ENCODE measurements at regions not wholly inside any gene's neighbourhood (a gene's known extent, or its start where the extent isn't known, plus 50 kb on each side); places are given as distances from the start of the nearest gene placed in this dataset.
A peak's percentile ranks its signal among the peaks of the same experiment; 100 is the strongest.

DNA sequence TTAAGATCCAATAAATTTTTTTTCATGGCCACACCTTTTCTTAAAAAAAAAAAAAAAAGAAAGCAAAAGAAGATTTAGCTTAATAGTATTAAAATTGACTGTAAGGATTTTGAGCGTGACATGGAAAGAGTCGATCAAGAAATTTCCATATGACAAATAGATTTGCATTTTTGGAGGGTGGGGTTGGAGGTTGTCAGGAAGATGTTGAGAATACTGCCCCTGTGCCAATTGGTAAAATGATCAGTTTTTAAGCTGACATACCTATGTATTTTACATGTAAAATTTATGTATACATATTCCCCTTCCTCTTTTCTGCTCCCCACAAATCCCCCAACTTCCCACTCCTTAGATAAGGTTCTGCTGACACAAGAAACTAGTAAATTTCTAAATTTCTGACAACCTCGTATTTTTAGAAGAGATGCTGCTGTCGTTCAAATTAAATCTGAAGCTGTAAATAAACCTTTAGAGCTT, 520.9 kb downstream of the CD83 start:
- DNase-seq (ENCODE audit: low spot score), result no peak
- Histone ChIP-seq H3K4me1 (ENCODE audit: insufficient read depth) (peaks cover 13% of the 10 kb centered on the region), H3K27ac (no peak overlapping the region), H3K4me2 (peak overlapping the region; percentile 62), H4K20me1 (ENCODE audit: insufficient read depth, poor library complexity, severe bottlenecking) (no peaks in the 10 kb centered on the region), H3K27me3 (no peaks in the 10 kb centered on the region), H3K79me2 (no peaks in the 10 kb centered on the region), H3K9me3 (ENCODE audit: low read depth) (no peaks in the 10 kb centered on the region), H3K4me3 (no peak overlapping the region), H2AFZ (no peak overlapping the region), H3K36me3 (replicated peaks; ENCODE audit: insufficient read depth, low read depth) (no peaks in the 10 kb centered on the region), H3K9me2 (replicated peaks; ENCODE audit: insufficient read depth) (no peaks in the 10 kb centered on the region)
- no peak for TF ChIP-seq EZH2 (IDR thresholded peaks at IDR 0.05; ENCODE audit: borderline replicate concordance)
- 56% methylated on average over 4 of the region's 4 CpGs for WGBS (ENCODE audit: low lambda C conversion rate, missing lambda C conversion rate)

DNA sequence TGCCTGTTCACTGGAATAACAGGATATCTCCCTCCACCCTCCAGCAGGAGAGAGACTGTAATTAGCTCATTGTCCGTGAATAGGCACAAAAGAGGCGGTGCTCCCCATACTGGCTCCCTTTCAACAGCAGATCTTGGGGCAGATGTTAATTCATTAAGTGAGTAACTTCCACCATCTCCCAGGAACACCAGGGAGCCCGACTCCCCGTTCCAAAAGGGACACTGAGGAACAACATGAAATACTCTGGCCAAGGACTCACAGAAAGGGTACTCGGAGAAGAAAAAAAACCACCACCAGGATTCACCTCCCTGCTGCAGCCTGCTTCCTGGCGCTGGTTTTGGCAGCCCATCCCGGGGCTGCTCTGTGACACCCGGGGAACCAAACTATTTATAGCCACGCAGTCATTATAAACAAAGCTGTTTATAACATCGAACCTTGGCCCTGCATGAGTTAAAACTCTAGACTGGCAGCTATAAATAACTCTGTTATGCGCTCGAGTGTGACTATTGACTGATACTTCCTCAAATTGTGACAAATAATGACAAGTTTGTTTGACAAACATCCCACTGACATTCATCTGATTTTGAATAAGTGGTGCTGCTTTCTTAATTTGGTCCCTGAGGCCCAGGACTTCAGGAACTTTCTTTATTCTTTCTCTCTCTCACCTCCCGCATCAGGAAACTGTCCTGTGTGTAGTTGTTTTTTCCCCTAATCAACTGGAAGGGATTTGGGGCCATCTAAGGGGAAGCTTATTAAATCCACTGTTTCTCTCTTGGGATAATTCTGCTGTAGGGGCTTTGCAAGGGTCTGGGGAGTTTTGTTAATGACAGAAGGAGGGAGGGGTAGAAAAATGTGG, 521.6 kb downstream of the CD83 start:
- Histone ChIP-seq H2AFZ (peak overlapping the region; percentile 23), H3K4me3 (no peak overlapping the region), H3K9me3 (ENCODE audit: low read depth) (no peaks in the 10 kb centered on the region), H4K20me1 (ENCODE audit: insufficient read depth, poor library complexity, severe bottlenecking) (no peaks in the 10 kb centered on the region), H3K79me2 (no peaks in the 10 kb centered on the region), H3K36me3 (replicated peaks; ENCODE audit: insufficient read depth, low read depth) (no peaks in the 10 kb centered on the region), H3K27ac (peak overlapping the region; percentile 27), H3K27me3 (no peaks in the 10 kb centered on the region), H3K4me2 (peak overlapping the region; percentile 62), H3K9me2 (replicated peaks; ENCODE audit: insufficient read depth) (no peaks in the 10 kb centered on the region), H3K4me1 (ENCODE audit: insufficient read depth) (peaks cover 13% of the 10 kb centered on the region)
- peak; percentile 17 for DNase-seq (ENCODE audit: low spot score)
- 17% methylated on average over 13 of the region's 13 CpGs for WGBS (ENCODE audit: low lambda C conversion rate, missing lambda C conversion rate)
- TF ChIP-seq EZH2phosphoT487 (IDR thresholded peaks at IDR 0.05; ENCODE audit: low read depth, severe bottlenecking, unreplicated experiment) (no peak), EZH2 (IDR thresholded peaks at IDR 0.05; ENCODE audit: borderline replicate concordance) (no peak)
- TF ChIP-seq, protein P1, sequence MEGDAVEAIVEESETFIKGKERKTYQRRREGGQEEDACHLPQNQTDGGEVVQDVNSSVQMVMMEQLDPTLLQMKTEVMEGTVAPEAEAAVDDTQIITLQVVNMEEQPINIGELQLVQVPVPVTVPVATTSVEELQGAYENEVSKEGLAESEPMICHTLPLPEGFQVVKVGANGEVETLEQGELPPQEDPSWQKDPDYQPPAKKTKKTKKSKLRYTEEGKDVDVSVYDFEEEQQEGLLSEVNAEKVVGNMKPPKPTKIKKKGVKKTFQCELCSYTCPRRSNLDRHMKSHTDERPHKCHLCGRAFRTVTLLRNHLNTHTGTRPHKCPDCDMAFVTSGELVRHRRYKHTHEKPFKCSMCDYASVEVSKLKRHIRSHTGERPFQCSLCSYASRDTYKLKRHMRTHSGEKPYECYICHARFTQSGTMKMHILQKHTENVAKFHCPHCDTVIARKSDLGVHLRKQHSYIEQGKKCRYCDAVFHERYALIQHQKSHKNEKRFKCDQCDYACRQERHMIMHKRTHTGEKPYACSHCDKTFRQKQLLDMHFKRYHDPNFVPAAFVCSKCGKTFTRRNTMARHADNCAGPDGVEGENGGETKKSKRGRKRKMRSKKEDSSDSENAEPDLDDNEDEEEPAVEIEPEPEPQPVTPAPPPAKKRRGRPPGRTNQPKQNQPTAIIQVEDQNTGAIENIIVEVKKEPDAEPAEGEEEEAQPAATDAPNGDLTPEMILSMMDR (IDR thresholded peaks at IDR 0.05; ENCODE audit: poor library complexity), result no peak

GRCh38 chr6:14639983-14640599, 522.5 kb downstream of the CD83 start:
- Histone ChIP-seq H3K36me3 (replicated peaks; ENCODE audit: insufficient read depth, low read depth) (no peaks in the 10 kb centered on the region), H3K79me2 (no peaks in the 10 kb centered on the region), H4K20me1 (ENCODE audit: insufficient read depth, poor library complexity, severe bottlenecking) (no peaks in the 10 kb centered on the region), H3K4me2 (no peak overlapping the region), H3K4me3 (no peak overlapping the region), H3K9me2 (replicated peaks; ENCODE audit: insufficient read depth) (no peaks in the 10 kb centered on the region), H2AFZ (no peak overlapping the region), H3K27ac (no peak overlapping the region), H3K9me3 (ENCODE audit: low read depth) (no peaks in the 10 kb centered on the region), H3K27me3 (no peaks in the 10 kb centered on the region), H3K4me1 (ENCODE audit: insufficient read depth) (peaks cover 13% of the 10 kb centered on the region)
- WGBS (ENCODE audit: low lambda C conversion rate, missing lambda C conversion rate), result 70% methylated on average over 12 of the region's 12 CpGs
- TF ChIP-seq EZH2 (IDR thresholded peaks at IDR 0.05; ENCODE audit: borderline replicate concordance) (no peak), EZH2phosphoT487 (IDR thresholded peaks at IDR 0.05; ENCODE audit: low read depth, severe bottlenecking, unreplicated experiment) (no peak)
- TF ChIP-seq, protein P1 (IDR thresholded peaks at IDR 0.05; ENCODE audit: poor library complexity), result no peak
- no peak for DNase-seq (ENCODE audit: low spot score)

DNA sequence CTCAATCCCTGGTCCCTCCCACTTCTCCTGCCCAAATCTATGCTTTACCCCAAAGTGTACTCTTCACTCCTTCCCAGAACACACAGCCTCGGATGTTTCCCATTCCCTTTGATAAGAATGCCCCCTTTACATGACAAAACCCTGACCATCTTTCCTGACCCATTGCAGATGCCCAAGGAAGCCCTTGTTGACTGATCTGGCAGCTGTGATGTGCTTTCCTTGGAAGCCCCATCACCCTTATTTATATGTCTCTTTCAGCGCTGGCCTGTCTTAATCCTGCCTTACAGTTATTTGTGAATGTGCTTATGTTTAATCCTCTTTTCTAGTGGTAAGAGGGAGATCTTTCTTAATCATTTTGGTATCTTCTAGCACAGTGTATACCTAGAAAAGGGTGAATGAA, 523.1 kb downstream of the CD83 start:
- TF ChIP-seq EZH2phosphoT487 (IDR thresholded peaks at IDR 0.05; ENCODE audit: low read depth, severe bottlenecking, unreplicated experiment), result no peak
- no peak for TF ChIP-seq EZH2 (IDR thresholded peaks at IDR 0.05; ENCODE audit: borderline replicate concordance)
- TF ChIP-seq, protein P1 (IDR thresholded peaks at IDR 0.05; ENCODE audit: poor library complexity), result no peak
- no peak overlapping the region for H3K27ac ChIP-seq
- no peaks in the 10 kb centered on the region for H3K79me2 ChIP-seq
- no peak for DNase-seq (ENCODE audit: low spot score)
- no peaks in the 10 kb centered on the region for H3K36me3 ChIP-seq (replicated peaks; ENCODE audit: insufficient read depth, low read depth)
- 48% methylated on average over 2 of the region's 2 CpGs for WGBS (ENCODE audit: low lambda C conversion rate, missing lambda C conversion rate)
- no peak overlapping the region for H3K4me3 ChIP-seq
- no peaks in the 10 kb centered on the region for H3K9me2 ChIP-seq (replicated peaks; ENCODE audit: insufficient read depth)
- H3K9me3 ChIP-seq (ENCODE audit: low read depth), result no peaks in the 10 kb centered on the region
- H3K4me1 ChIP-seq (ENCODE audit: insufficient read depth), result peaks cover 13% of the 10 kb centered on the region
- no peaks in the 10 kb centered on the region for H4K20me1 ChIP-seq (ENCODE audit: insufficient read depth, poor library complexity, severe bottlenecking)
- no peak overlapping the region for H2AFZ ChIP-seq
- H3K27me3 ChIP-seq, result no peaks in the 10 kb centered on the region
- H3K4me2 ChIP-seq, result no peak overlapping the region
